Non-pigmented ciliary epithelial cell (primary cell): ENCODE measurements at regions not wholly inside any gene's neighbourhood (a gene's known extent, or its start where the extent isn't known, plus 50 kb on each side); places are given as distances from the start of the nearest gene placed in this dataset.
"Not testable (repeated sequence)": the region's sequence is repeated elsewhere in the genome, so short reads cannot be mapped to it uniquely, and the experiment has no call there.

Source experiments
- DNase-seq: peaks from one replicate; pipeline ENCODE4 v3.0.0-alpha.2; 2010; ENCODE audit warnings: low read depth

- no peak for DNase-seq
Measured at GRCh38 chr1:229860926-229861325, 206.1 kb upstream of the GALNT2 start.

DNA sequence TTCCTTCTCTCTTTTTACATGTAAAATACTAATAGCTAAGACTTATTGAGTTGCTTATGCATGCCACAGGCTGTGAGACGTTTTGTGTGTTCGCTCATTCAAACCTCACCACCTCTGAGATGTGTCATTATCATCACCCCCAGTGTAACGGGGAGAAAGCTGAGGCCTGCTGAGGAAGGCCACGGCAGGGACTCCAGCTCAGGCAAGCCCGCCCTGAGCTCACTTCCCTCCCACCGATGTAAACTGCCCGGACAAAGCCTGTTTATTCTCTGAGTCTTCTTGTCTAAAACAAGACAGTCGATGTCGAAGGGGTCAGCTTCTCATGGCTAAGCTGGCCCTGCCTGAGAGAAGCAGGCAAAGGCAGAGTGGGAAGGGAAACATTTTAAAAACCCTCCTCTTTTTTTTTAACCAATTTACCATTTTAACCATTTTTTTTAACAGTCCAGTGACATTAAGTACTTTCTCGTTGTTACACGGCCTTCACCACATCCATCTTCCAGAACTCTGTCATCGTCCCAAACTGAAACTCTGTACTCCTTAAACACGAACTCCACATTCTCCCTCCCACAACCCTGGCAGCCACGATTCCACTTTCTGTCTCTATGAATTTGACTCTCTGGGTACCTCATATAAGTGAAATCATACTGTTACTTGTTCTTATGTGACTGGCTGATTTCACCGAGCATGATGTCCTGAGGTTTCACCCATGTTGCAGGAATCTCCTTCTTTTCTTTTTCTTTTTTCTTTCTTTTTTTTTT, 204.8 kb upstream of the GALNT2 start:
- DNase-seq: no peak

- no peak for DNase-seq
Measured at GRCh38 chr1:229863651-229864545, 203.1 kb upstream of the GALNT2 start.

DNA sequence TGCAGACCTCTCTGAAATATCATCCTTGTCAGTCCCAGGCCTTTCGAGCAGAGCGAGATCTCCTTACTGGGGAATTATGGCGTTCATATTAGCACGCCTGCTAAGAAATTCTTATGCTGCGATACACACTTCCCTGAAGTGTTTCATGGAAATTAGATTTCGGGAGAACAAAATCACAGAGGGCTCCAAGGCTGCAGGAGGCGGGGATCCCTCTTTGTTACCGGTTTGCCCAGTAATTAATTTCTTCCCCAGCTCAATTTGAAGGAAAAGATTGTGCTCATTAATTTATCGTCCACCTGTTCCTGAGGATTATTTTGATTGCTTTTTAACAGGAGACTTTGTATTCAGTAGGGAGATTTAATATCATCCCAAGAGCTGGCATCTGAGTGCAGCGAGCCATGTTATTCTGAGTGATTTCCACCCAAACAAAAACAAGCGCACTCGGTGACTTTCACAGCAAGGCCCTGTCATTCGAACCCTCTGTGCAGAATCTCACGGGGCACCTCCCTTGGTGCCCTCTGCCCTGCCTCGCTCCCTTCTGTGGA, 202.3 kb upstream of the GALNT2 start:
- no peak for DNase-seq

DNA sequence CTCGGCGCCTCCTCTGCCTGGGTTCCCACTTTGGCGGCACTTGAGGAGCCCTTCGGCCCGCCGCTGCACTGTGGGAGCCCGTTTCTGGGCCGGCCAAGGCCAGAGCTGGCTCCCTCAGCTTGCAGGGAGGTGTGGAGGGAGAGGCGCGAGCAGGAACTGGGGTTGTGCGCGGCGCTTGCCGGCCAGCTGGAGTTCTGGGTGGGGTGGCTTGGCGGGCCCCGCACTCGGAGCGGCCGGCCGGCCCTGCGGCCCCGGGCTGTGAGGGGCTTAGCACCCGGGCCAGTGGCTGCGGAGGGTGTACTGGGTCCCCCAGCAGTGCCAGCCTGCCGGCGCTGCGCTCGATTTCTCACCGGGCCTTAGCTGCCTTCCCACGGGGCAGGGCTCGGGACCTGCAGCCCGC, 201.7 kb upstream of the GALNT2 start:
- DNase-seq: not testable (repeated sequence)

DNA sequence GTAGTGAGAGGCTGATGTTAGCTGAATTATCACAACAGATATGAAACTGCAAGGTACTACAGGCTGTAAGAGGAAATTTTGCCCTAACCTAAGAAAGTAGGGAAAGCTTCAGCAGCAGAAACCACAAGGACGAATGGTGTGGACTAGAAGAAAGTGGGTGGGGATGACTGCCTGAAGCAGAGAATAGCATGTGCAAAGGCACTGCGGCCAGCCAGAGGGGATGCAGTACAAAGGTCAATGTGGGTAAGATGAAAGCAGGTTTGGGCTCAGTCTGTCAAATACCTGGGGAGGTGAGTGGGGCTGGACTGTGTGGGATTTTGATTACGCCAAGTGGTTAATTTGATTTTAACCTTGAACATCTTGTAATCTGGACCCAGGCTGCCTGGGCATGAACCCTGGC, 199.3 kb upstream of the GALNT2 start:
- no peak for DNase-seq

DNA sequence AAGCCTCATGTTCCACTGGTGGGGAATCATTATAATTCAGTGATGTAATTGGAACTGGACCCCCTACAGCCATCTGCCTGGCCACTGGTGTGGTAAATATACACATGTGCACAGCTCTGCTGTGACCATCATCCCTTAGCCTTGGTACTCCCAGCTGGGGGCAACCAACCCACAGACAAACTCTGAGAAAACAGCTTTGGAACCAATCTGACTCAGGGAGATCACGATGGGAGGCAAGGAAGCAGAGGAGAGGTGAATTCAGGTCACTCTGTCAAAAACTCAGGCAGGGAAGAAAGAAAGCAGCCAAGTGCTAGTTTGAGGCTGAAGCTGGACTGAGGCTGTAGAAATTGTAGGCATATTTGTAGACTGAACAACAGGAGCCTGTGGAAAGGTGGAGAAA, 197.8 kb upstream of the GALNT2 start:
- no peak for DNase-seq

GRCh38 chr1:229869687-229870086, 197.4 kb upstream of the GALNT2 start:
- DNase-seq: no peak

GRCh38 chr1:229870381-229870780, 196.7 kb upstream of the GALNT2 start:
- no peak for DNase-seq

DNA sequence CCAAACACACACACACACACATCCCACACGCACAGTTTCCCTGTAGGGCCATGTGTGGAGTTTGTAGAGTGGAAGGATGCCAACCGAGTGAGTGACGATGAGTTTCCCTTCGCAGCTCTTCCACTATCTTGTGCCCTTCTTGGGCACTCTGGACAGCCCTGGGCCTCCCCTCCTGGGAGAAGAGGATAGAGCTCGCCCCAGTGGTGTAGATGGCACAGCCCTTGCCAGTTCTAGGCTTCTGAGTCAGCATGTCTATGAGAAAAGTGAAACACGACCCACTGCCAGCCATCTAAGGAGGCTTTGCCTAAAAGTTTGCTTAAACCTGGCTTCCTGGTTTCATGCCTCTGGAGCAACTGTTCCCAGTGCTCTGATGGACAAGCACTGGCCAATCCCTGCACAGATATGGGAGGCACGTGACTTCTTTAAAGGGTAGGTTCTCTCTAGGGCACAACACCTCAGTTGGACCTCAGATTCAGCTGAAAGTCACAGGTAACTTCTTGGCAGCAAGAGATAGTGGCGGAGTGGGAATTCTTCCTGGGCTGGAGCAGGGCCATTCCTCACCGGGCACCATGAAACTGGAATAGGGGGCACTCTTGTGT, 195.9 kb upstream of the GALNT2 start:
- no peak for DNase-seq

GRCh38 chr1:229874136-229874535, 192.9 kb upstream of the GALNT2 start:
- DNase-seq: no peak

GRCh38 chr1:229874609-229875008, 192.4 kb upstream of the GALNT2 start:
- DNase-seq: no peak

DNA sequence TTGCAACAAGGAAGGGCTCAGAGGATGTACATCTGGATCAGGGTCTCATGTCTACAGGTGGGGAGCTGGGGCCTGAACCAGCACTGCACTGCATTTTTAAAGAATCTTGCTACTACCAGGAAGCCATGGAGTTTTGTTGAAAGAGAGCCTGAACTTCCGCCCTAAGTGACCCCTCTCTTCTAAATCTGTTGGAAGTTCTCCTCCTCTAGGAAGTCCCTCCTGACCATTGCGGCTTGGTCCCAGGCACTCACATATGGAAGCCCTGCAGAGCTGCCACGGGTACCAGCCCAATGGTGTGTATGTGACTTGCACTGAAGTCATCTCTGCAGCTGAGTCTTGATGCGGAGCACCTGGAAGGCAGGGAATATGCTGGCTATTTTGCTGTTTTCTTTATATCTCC, 192.0 kb upstream of the GALNT2 start:
- no peak for DNase-seq

DNA sequence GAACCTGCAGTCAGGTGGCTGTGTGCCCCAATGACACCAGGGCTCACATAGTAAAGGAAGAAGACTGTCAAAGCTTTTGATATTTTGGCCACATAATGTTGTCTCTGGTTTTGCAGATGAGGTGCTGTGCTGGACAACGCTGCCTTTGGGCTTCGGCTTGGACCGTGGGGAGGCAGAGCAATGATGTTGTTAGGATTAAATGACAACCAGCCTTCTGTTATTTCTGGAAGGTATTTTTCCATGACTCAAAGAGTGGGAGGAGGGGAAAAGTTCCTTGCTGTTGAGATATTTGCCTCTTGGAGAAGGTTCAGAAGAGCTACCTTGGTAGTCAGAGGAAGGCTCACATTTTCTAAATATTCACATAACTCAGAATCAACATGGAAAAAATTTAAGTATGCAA, 187.3 kb upstream of the GALNT2 start:
- DNase-seq: no peak

DNA sequence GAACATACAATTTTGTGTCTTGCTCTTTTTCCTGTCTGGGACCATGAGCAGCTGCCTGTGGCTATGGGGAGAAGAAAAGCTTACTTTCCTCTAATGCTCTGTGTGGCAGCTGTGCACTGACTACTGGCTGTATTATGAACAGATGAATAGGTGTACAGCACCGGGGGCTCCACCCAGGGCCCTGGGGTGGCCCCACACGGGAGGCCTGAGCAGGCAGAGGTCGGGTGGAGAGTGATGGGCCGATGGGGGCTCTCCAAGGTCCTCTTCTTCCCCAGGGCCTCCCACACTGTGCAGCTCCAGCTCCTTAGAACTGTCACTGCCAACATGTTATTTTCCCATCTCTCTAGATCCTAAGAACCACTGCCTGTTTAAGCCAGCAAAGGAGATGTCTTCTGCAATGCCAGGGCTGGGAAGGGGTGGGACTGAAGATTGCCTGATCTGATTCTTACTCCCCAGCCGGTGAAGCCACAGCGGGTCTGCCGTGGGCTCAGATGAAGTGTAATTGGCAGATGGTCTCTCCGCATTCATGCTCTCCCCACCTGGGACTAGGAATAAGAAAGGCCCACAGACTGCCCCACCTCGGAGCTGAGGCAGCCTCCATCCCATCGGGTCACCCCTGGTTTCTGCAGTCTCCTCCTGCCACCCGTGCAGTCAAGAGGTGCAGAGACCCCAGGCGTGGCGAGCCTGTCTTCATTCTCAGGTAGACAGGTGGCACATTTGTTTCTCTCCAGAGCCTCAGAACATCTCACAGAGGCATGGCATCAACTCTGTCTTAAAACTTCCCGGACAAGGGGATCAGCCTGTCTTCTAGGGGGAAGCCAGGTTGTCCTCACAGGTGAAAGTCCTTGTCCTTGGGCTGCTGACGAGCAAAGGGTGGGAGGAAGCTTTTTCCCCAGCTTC, 186.5 kb upstream of the GALNT2 start:
- no peak for DNase-seq

DNA sequence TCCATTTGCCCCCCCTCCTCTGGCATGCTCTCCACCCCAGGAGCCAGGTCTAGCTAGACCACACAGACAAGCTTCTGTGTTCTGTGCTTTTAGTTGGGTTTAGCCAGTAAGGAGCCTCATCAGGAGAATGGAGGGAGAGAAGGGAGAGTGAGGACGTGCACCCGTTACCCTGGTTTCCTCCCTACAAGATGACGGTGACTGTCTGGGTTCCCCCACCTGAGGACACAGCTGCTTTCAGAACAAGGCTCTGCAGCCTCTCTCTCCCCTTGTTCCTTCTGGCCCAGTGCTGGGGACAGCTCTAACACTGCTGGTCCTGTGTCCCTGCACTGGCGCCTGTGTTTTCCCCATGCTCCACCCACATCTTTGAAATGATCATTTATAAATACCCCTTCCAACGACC, 184.4 kb upstream of the GALNT2 start:
- DNase-seq: no peak

GRCh38 chr1:229883504-229884200, 183.4 kb upstream of the GALNT2 start:
- no peak for DNase-seq

DNA sequence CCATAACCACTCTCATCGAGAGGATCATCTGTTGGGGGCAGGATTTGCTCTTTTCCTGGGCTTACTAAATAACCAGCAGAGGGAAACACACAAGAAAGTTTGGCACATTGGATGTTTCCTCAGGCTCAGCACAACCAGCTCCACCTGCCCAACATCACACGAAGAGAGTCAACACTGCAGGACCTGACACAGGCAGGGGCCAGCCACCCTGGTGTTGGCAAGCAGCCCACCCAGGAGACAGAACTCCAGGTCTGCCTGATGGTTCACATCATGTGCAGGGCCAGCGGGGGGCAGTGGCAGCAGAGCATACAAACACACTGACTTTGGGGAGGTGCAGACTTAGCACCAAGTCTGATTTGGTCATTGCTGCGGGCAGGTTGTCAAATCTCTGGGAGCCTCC, 182.3 kb upstream of the GALNT2 start:
- DNase-seq: no peak

DNA sequence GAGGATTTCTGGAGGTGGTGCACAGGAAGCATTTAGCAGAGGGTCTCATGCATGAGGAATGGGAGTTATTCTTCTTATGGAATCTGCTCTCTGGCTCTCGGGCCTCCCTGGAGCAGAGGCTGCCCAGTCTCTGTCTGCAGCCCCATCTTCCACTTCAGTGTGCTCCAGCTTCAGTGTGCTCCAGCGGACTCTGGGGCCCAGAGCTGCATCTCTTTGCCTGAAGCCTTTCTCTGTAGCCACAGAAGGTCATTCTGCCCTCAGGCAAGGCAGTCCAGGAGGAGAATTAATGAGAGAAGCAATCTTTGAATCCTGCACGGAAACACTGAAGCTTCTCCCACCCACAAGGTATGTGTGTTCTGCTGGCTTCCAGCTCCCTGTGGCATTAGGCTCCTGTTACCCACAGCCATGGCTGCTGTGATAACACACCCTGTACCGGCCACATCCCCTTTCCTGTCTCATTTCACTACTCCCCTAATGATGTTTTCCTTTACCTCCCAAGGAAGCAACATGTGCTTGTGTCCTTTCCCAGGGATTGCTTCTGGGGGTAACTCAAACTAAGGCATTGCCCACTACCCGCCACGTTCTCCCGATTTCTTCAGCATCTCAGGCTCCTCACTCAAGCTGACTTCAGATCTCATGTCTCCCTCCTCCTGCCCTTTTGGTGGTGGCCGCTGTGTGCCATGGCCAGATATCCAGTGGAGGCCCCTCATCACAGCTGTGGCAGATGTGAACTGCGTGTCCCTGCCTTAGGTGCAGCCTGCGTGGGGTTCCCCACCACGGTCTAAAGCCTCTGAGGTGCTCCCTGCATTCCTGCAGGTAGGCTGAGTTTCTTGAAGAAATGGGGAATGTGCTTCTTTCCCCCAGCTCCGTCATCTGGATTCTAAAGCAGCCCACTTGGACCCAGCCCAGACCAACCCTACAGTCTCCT, 181.2 kb upstream of the GALNT2 start:
- no peak for DNase-seq

GRCh38 chr1:229886636-229887035, 180.4 kb upstream of the GALNT2 start:
- no peak for DNase-seq
